H1 (cell line): ENCODE measurements at regions not wholly inside any gene's neighbourhood (a gene's known extent, or its start where the extent isn't known, plus 50 kb on each side); places are given as distances from the start of the nearest gene placed in this dataset.

Source experiments
- CTCF ChIA-PET: fragments of 300-600 bp; sonication (Branson Sonifier 250); formaldehyde crosslinking; loops from one replicate; lab custom pipeline; 2021; ENCODE audit not compliant: partially characterized antibody; lab: Charles Lee
- POLR2A ChIA-PET: fragments of 300-600 bp; sonication (Branson Sonifier 250); formaldehyde crosslinking; loops from one replicate; lab custom pipeline; 2021; ENCODE audit warnings: inconsistent platforms; ENCODE audit not compliant: partially characterized antibody; lab: Charles Lee
- DNase-seq, 2 experiments: peaks; one replicate each; pipeline versions ENCODE4 v3.0.0 to v3.0.0-alpha.2; 2010 to 2022; ENCODE audit warnings: low spot score in 2 of 2, low read depth in 1 of 2, mixed read lengths in 1 of 2
- FAIRE-seq: peaks from 2 replicates; lab custom pipeline; 2011; peaks lifted over from hg19 to GRCh38; lab: Jason Lieb, UNC
- H2AFZ ChIP-seq: 2 replicates; pipeline ENCODE4 v1.8.1; 2012; ENCODE audit warnings: low read length, inconsistent platforms
- H2AK5ac ChIP-seq: 2 replicates; pipeline ENCODE4 v1.6.1; 2013; ENCODE audit warnings: low read depth, low read length
- H2BK120ac ChIP-seq: replicated peaks from 2 replicates; pipeline ENCODE3; 2013; ENCODE audit warnings: low read depth, low read length, inconsistent platforms
- H2BK12ac ChIP-seq: 2 replicates; pipeline ENCODE4 v1.6.1; 2013; ENCODE audit warnings: low read depth, low read length
- H2BK15ac ChIP-seq: 2 replicates; pipeline ENCODE4 v1.6.1; 2013; ENCODE audit warnings: low read length
- H2BK20ac ChIP-seq: 2 replicates; pipeline ENCODE4 v1.6.1; 2013; ENCODE audit warnings: low read length
- H2BK5ac ChIP-seq: 2 replicates; pipeline ENCODE4 v1.6.1; 2013; ENCODE audit warnings: low read depth, low read length
- H3K14ac ChIP-seq: 2 replicates; pipeline ENCODE4 v1.6.1; 2013; ENCODE audit warnings: inconsistent platforms; ENCODE audit not compliant: insufficient read length
- H3K18ac ChIP-seq: 2 replicates; pipeline ENCODE4 v1.6.1; 2013; ENCODE audit warnings: low read length; ENCODE audit errors: extremely low read depth
- H3K23ac ChIP-seq: 2 replicates; pipeline ENCODE4 v1.6.1; 2013; ENCODE audit warnings: inconsistent platforms; ENCODE audit not compliant: insufficient read length
- H3K23me2 ChIP-seq: 2 replicates; pipeline ENCODE4 v1.6.1; 2013; ENCODE audit warnings: low read depth, low read length
- H3K27ac ChIP-seq: 2 replicates; pipeline ENCODE4 v1.6.1; 2011; ENCODE audit warnings: low read depth, low read length, inconsistent platforms
- H3K27me3 ChIP-seq, 4 experiments: replicated peaks in 1 of 4; 1 replicate in 1 of 4; 2 replicates in 3 of 4; pipeline versions ENCODE4 v1.6.1 to v1.8.1; 2011 to 2013; ENCODE audit warnings: low read length in 3 of 4, mild to moderate bottlenecking in 3 of 4, inconsistent platforms in 2 of 4, mixed read lengths in 2 of 4, moderate library complexity in 1 of 4; ENCODE audit not compliant: control insufficient read depth in 3 of 4, insufficient read depth in 3 of 4; ENCODE audit errors: extremely low read depth in 1 of 4
- H3K36me3 ChIP-seq, 4 experiments: 2 replicates each; pipeline versions ENCODE4 v1.6.1 to v1.8.1; 2011 to 2013; ENCODE audit warnings: mild to moderate bottlenecking in 4 of 4, low read length in 3 of 4, moderate library complexity in 2 of 4, control low read depth in 1 of 4, inconsistent platforms in 1 of 4; ENCODE audit not compliant: insufficient read depth in 4 of 4, control insufficient read depth in 2 of 4
- H3K4ac ChIP-seq: replicated peaks from 2 replicates; pipeline ENCODE3; 2013; ENCODE audit warnings: low read length, low read depth, mixed read lengths, inconsistent platforms; ENCODE audit not compliant: insufficient read length
- H3K4me1 ChIP-seq, 4 experiments: replicated peaks in 1 of 4; 1 replicate in 1 of 4; 2 replicates in 3 of 4; pipeline versions ENCODE4 v1.6.1 to v1.8.1; 2011 to 2013; ENCODE audit warnings: low read length in 3 of 4, inconsistent platforms in 2 of 4, mixed read lengths in 1 of 4; ENCODE audit not compliant: insufficient read depth in 4 of 4, control insufficient read depth in 3 of 4
- H3K4me2 ChIP-seq, 2 experiments: 2 replicates each; pipeline versions ENCODE4 v1.6.1 to v1.8.1; 2011 to 2013; ENCODE audit warnings: low read depth in 2 of 2, low read length in 2 of 2, control low read depth in 1 of 2, inconsistent platforms in 1 of 2, mild to moderate bottlenecking in 1 of 2; ENCODE audit not compliant: insufficient read depth in 1 of 2
- H3K4me3 ChIP-seq, 4 experiments: fragments of 200-600, 300-600 bp in 1 of 4; sonication (generic), shearing (Covaris generic), sonication (Bioruptor Twin) in 1 of 4; 2 replicates each; pipeline versions ENCODE4 v1.5.1 to v1.8.1; 2011 to 2016; ENCODE audit warnings: low read length in 4 of 4, low read depth in 3 of 4, control low read depth in 2 of 4, inconsistent platforms in 2 of 4, mild to moderate bottlenecking in 2 of 4, mixed read lengths in 1 of 4, moderate library complexity in 1 of 4; ENCODE audit not compliant: insufficient read depth in 2 of 4; ENCODE audit errors: extremely low read depth in 1 of 4
- H3K56ac ChIP-seq: replicated peaks from 2 replicates; pipeline ENCODE3; 2013; ENCODE audit warnings: low read depth, mild to moderate bottlenecking, mixed read lengths, low read length, inconsistent platforms; ENCODE audit not compliant: insufficient read length
- H3K79me1 ChIP-seq: 2 replicates; pipeline ENCODE4 v1.6.1; 2013; ENCODE audit warnings: low read depth, low read length, control low read depth
- H3K79me2 ChIP-seq, 2 experiments: 2 replicates each; pipeline versions ENCODE4 v1.6.1 to v1.8.1; 2012 to 2013; ENCODE audit warnings: low read length in 2 of 2, mild to moderate bottlenecking in 2 of 2, inconsistent platforms in 1 of 2; ENCODE audit not compliant: insufficient read depth in 2 of 2, control insufficient read depth in 1 of 2
- H3K9ac ChIP-seq, 4 experiments: replicated peaks in 1 of 4; 1 replicate in 1 of 4; 2 replicates in 3 of 4; pipeline versions ENCODE4 v1.6.1 to v1.8.1; 2011 to 2013; ENCODE audit warnings: low read depth in 3 of 4, low read length in 3 of 4, control low read depth in 2 of 4, mild to moderate bottlenecking in 2 of 4, moderate library complexity in 2 of 4, inconsistent platforms in 1 of 4; ENCODE audit errors: extremely low read depth in 1 of 4
- H3K9me3 ChIP-seq, 2 experiments: 2 replicates each; pipeline versions ENCODE4 v1.6.1 to v1.8.1; 2012 to 2013; ENCODE audit warnings: mild to moderate bottlenecking in 2 of 2, moderate library complexity in 2 of 2, control low read depth in 1 of 2, inconsistent platforms in 1 of 2, low read depth in 1 of 2, low read length in 1 of 2, mixed read lengths in 1 of 2; ENCODE audit not compliant: insufficient read depth in 2 of 2
- H4K20me1 ChIP-seq, 2 experiments: replicated peaks in 1 of 2; 2 replicates each; pipeline versions ENCODE3 to v1.8.1; 2011 to 2013; ENCODE audit warnings: inconsistent platforms in 2 of 2, low read length in 2 of 2, mild to moderate bottlenecking in 1 of 2; ENCODE audit not compliant: insufficient read depth in 2 of 2, control insufficient read depth in 1 of 2
- H4K5ac ChIP-seq: 2 replicates; pipeline ENCODE4 v1.6.1; 2013; ENCODE audit warnings: low read length, low read depth, mixed read lengths, inconsistent platforms; ENCODE audit not compliant: insufficient read length
- H4K8ac ChIP-seq: 2 replicates; pipeline ENCODE4 v1.8.0; 2013; ENCODE audit warnings: mild to moderate bottlenecking, moderate library complexity, low read length, inconsistent platforms; ENCODE audit not compliant: insufficient read depth; ENCODE audit errors: extremely low read depth
- H4K91ac ChIP-seq: replicated peaks from 2 replicates; pipeline ENCODE3; 2013; ENCODE audit warnings: low read length, mixed read lengths, inconsistent platforms; ENCODE audit not compliant: insufficient read length
- CBX8 ChIP-seq: fragments of 300-800, 300-1000 bp; sonication (generic); IDR thresholded peaks from 2 replicates; pipeline ENCODE4 v1.7.1; 2016; ENCODE audit warnings: low read depth, low read length, borderline replicate concordance
- CEBPB ChIP-seq: IDR thresholded peaks from 2 replicates; pipeline ENCODE4 v1.6.1; 2012; ENCODE audit warnings: low read depth, low read length
- CTBP2 ChIP-seq: IDR thresholded peaks from 2 replicates; pipeline ENCODE4 v1.7.0; 2011; ENCODE audit warnings: borderline replicate concordance, mild to moderate bottlenecking, moderate library complexity, mixed read lengths, low read length; ENCODE audit not compliant: insufficient read depth, insufficient read length
- EGR1 ChIP-seq: IDR thresholded peaks from 2 replicates; pipeline ENCODE4 v1.6.1; 2011; ENCODE audit warnings: low read depth, low read length, borderline replicate concordance
- HDAC2 ChIP-seq, 2 experiments: fragments of 300-600 bp in 1 of 2; sonication (generic) in 1 of 2; IDR thresholded peaks; 2 replicates each; pipeline ENCODE4 v1.6.1; 2011 to 2012; ENCODE audit warnings: low read depth in 2 of 2, low read length in 2 of 2, mild to moderate bottlenecking in 2 of 2, moderate library complexity in 2 of 2, borderline replicate concordance in 1 of 2, inconsistent platforms in 1 of 2
- HDAC6 ChIP-seq: IDR thresholded peaks from one replicate; pipeline ENCODE4 v1.7.1; 2012; ENCODE audit warnings: low read depth, mild to moderate bottlenecking, inconsistent platforms, low read length, moderate library complexity
- NRF1 ChIP-seq: IDR thresholded peaks from 2 replicates; pipeline ENCODE4 v1.6.1; 2011; ENCODE audit warnings: mild to moderate bottlenecking, low read depth, low read length, improper control_type of control experiment
- SAP30 ChIP-seq: fragments of 300-600 bp; sonication (generic); IDR thresholded peaks from 2 replicates; pipeline ENCODE4 v1.7.1; 2012; ENCODE audit warnings: low read length, moderate library complexity, mild to moderate bottlenecking, inconsistent platforms; ENCODE audit not compliant: insufficient read depth, insufficient replicate concordance
- SP1 ChIP-seq: IDR thresholded peaks from 2 replicates; pipeline ENCODE4 v1.6.1; 2011; ENCODE audit warnings: low read depth, low read length
- WGBS, 2 experiments: shearing (Covaris generic) in 1 of 2; methylation state at CpG; one replicate each; pipeline versions ENCODE4 v1.1.6 to v1.1.7; 2013 to 2015; ENCODE audit warnings: low lambda C conversion rate in 2 of 2, mixed read lengths in 2 of 2, inconsistent platforms in 1 of 2, low coverage in 1 of 2, missing lambda C conversion rate in 1 of 2; ENCODE audit not compliant: insufficient replicate concordance in 2 of 2, insufficient coverage in 1 of 2, insufficient read length in 1 of 2; ENCODE audit errors: extremely low coverage in 1 of 2, missing lambda C conversion rate in 1 of 2; 5-methylcytosine and 5-hydroxymethylcytosine counted together

DNA sequence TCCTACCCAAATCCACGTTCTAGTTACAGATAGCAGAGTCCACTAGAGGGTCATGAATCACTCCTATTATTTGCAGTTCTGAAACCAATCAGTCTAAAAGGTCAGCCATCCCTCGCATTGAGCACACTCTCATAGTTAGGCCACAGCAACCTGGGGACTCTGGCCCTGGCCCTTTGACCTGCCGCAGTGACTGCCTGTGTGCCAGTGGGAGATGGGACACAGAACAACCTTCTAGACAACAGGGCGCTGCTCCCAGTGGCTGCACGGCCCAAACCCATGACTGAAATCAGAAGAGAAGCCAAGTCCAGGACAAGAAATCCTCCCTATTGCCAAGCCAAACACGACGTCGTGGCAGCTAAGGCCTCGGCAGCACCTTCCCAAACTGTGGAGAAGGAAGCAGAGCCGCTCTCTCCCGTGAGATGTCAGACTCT, 158.5 kb downstream of the HERPUD2 start:
- no peak overlapping the region for H2AK5ac ChIP-seq
- H2BK12ac ChIP-seq = peak overlapping the region; percentile 1; the same call in 1 of the 2 replicates
- H4K91ac ChIP-seq = no peak overlapping the region
- no peak overlapping the region for H2AFZ ChIP-seq
- no peak overlapping the region for H3K4ac ChIP-seq
- no peak overlapping the region; a peak in 1 of 4 replicates for H3K4me2 ChIP-seq
- no peak overlapping the region for H3K4me3 ChIP-seq
- no peaks in the 10 kb centered on the region for H4K20me1 ChIP-seq
- no peak overlapping the region for H3K14ac ChIP-seq
- WGBS, 2 experiments = 89% methylated on average over 11 of the region's 11 CpGs; no CpG with 5 or more reads in 1 of the 2 experiments
- CTCF ChIA-PET = interaction anchor here (1.4 to 1.8 kb wide), 3 partner anchors 9 to 88 kb away, joined by 7 to 9 read pairs (median 7); no protein-coding TSS in a partner anchor
- H3K23ac ChIP-seq = no peak overlapping the region
- no peaks in the 10 kb centered on the region for H3K23me2 ChIP-seq
- H3K9ac ChIP-seq = no peak overlapping the region
- no peak overlapping the region for H2BK20ac ChIP-seq
- H3K9me3 ChIP-seq = no peaks in the 10 kb centered on the region
- no peak overlapping the region for H3K56ac ChIP-seq
- H4K8ac ChIP-seq = no peak overlapping the region
- peaks cover 0 to 14% (median 8%) of the 10 kb centered on the region in 4 experiments; a peak in 4 of 7 replicates for H3K27me3 ChIP-seq
- H3K27ac ChIP-seq = no peak overlapping the region
- no peak for DNase-seq
- no peak for FAIRE-seq
- no peaks in the 10 kb centered on the region for H3K79me1 ChIP-seq
- H3K79me2 ChIP-seq = no peaks in the 10 kb centered on the region
- H2BK5ac ChIP-seq = no peak overlapping the region
- no peaks in the 10 kb centered on the region for H3K4me1 ChIP-seq
- TF ChIP-seq EGR1 (no peak), NRF1 (no peak), CEBPB (no peak), CTBP2 (no peak), CBX8 (no peak), HDAC6 (no peak), SAP30 (no peak), HDAC2 (IDR thresholded peaks at IDR 0.05; ENCODE audit: borderline replicate concordance in 1 of 2, low read depth in 2 of 2, low read length in 2 of 2) (no peak), SP1 (no peak)
- H3K18ac ChIP-seq = no peak overlapping the region
- H2BK120ac ChIP-seq = no peak overlapping the region
- H2BK15ac ChIP-seq = 0 out of 2 replicates have a peak overlapping the region, but pooled peaks have one; percentile 61
- POLR2A ChIA-PET = no interaction called here
- H3K36me3 ChIP-seq = no peaks in the 10 kb centered on the region
- no peak overlapping the region for H4K5ac ChIP-seq
